B cell (primary cell): ENCODE measurements at regions not wholly inside any gene's neighbourhood (a gene's known extent, or its start where the extent isn't known, plus 50 kb on each side); places are given as distances from the start of the nearest gene placed in this dataset.

Experiments
- ATAC-seq: fragments of 200-7000 bp; cut with Tn5 transposase; one replicate; pipeline ENCODE4 v1.10.0; 2021; ENCODE audit warnings: low read depth, mild to moderate bottlenecking, moderate number of reproducible peaks, moderate library complexity
- CTCF ChIA-PET: fragments of 350-600 bp; sonication (Branson Sonifier 250); formaldehyde crosslinking; loops from one replicate; lab custom pipeline; 2021; ENCODE audit warnings: antibody characterized with exemption, inconsistent platforms; lab: Charles Lee
- POLR2A ChIA-PET: fragments of 350-600 bp; sonication (Branson Sonifier 250); formaldehyde crosslinking; loops from one replicate; lab custom pipeline; 2021; ENCODE audit warnings: antibody characterized with exemption; lab: Charles Lee
- DNase-seq: peaks from one replicate; pipeline ENCODE4 v3.0.0; 2013
- H2AFZ ChIP-seq: 2 replicates; pipeline ENCODE4 v1.6.1; 2012; ENCODE audit warnings: mild to moderate bottlenecking, low read depth, low read length; ENCODE audit not compliant: insufficient read depth, poor library complexity, severe bottlenecking
- H3K27ac ChIP-seq, 2 donors: 1 replicate in 1 of 2; 2 replicates in 1 of 2; pipeline ENCODE4 v1.5.1; 2012 to 2013; ENCODE audit warnings: low read length in 2 of 2, mild to moderate bottlenecking in 2 of 2, moderate library complexity in 1 of 2
- H3K27me3 ChIP-seq, 4 experiments: fragments of 200-600 bp in 1 of 4; sonication (generic) in 1 of 4; replicated peaks in 1 of 4; 1 replicate in 2 of 4; 2 replicates in 2 of 4; pipeline versions ENCODE4 v1.6.1 to v1.7.0; 2013 to 2016; ENCODE audit warnings: low read length in 3 of 4, mild to moderate bottlenecking in 2 of 4, mixed read lengths in 1 of 4, moderate library complexity in 1 of 4; ENCODE audit not compliant: insufficient read depth in 4 of 4, control insufficient read depth in 3 of 4; ENCODE audit errors: control extremely low read depth in 1 of 4
- H3K36me3 ChIP-seq, 2 experiments: replicated peaks in 1 of 2; 1 replicate in 1 of 2; 2 replicates in 1 of 2; pipeline versions ENCODE4 v1.6.1 to v1.7.1; 2013; ENCODE audit warnings: low read length in 1 of 2; ENCODE audit not compliant: insufficient read depth in 2 of 2, control insufficient read depth in 1 of 2; ENCODE audit errors: control extremely low read depth in 1 of 2, extremely low read depth in 1 of 2
- H3K4me1 ChIP-seq, 2 donors: fragments of 200-600 bp in 1 of 2; sonication (generic) in 1 of 2; 1 replicate in 1 of 2; 2 replicates in 1 of 2; pipeline versions ENCODE4 v1.5.1 to v1.6.1; 2013 to 2017; ENCODE audit warnings: low read length in 2 of 2; ENCODE audit not compliant: control insufficient read depth in 2 of 2, insufficient read depth in 2 of 2
- H3K4me2 ChIP-seq: replicated peaks from 2 replicates; pipeline ENCODE3; 2012; ENCODE audit warnings: mild to moderate bottlenecking, low read depth, low read length; ENCODE audit not compliant: poor library complexity, severe bottlenecking
- H3K4me3 ChIP-seq, 5 experiments: fragments of 200-600 bp in 1 of 5; sonication (generic) in 1 of 5; 1 replicate in 3 of 5; 2 replicates in 2 of 5; pipeline versions ENCODE4 v1.5.1 to v1.7.0; 2011 to 2016; ENCODE audit warnings: low read length in 4 of 5, mild to moderate bottlenecking in 4 of 5, low read depth in 2 of 5, control low read depth in 1 of 5, moderate library complexity in 1 of 5; ENCODE audit not compliant: insufficient read depth in 1 of 5; ENCODE audit errors: control extremely low read depth in 1 of 5, extremely low read depth in 1 of 5
- H3K79me2 ChIP-seq: fragments of 200-600 bp; sonication (generic); one replicate; pipeline ENCODE4 v1.6.0; 2016; ENCODE audit warnings: low read length; ENCODE audit not compliant: control insufficient read depth, insufficient read depth
- H3K9ac ChIP-seq: fragments of 200-600 bp; sonication (generic); 2 replicates; pipeline ENCODE4 v1.6.1; 2017; ENCODE audit warnings: mild to moderate bottlenecking, low read length, moderate library complexity
- H3K9me3 ChIP-seq, 3 donors: one replicate each; pipeline versions ENCODE4 v1.6.1 to v1.7.1; 2013; ENCODE audit warnings: low read length in 2 of 3; ENCODE audit not compliant: control insufficient read depth in 2 of 3, insufficient read depth in 1 of 3; ENCODE audit errors: control extremely low read depth in 1 of 3
- H4K20me1 ChIP-seq: 2 replicates; pipeline ENCODE4 v1.6.0; 2012; ENCODE audit warnings: mild to moderate bottlenecking, low read length; ENCODE audit not compliant: insufficient read depth, control insufficient read depth, poor library complexity, severe bottlenecking
- H3K27ac Mint-ChIP-seq: one replicate; pipeline ENCODE4 v1.8.0; 2021; ENCODE audit warnings: mixed read lengths
- H3K27me3 Mint-ChIP-seq: one replicate; pipeline ENCODE4 v1.8.0; 2021; ENCODE audit warnings: mixed read lengths
- H3K4me1 Mint-ChIP-seq: one replicate; pipeline ENCODE4 v1.8.0; 2021; ENCODE audit warnings: mixed read lengths
- H3K4me3 Mint-ChIP-seq: one replicate; pipeline ENCODE4 v1.8.0; 2021; ENCODE audit warnings: mixed read lengths
- H3K9me3 Mint-ChIP-seq: one replicate; pipeline ENCODE4 v1.8.0; 2022; ENCODE audit warnings: mixed read lengths; ENCODE audit not compliant: insufficient read depth
- CTCF ChIP-seq: fragments of 200-600 bp; IDR thresholded peaks from one replicate; pipeline ENCODE4 v1.8.0; 2022; ENCODE audit warnings: antibody characterized with exemption, mild to moderate bottlenecking
- EZH2 ChIP-seq: IDR thresholded peaks from 2 replicates; pipeline ENCODE4 v1.6.1; 2012; ENCODE audit warnings: borderline replicate concordance, low read depth, mild to moderate bottlenecking, moderate library complexity, low read length; ENCODE audit not compliant: insufficient read depth, poor library complexity, severe bottlenecking
- WGBS: methylation state at CpG from one replicate; pipeline ENCODE4 v1.1.5; 2013; ENCODE audit warnings: missing lambda C conversion rate; ENCODE audit not compliant: insufficient coverage; 5-methylcytosine and 5-hydroxymethylcytosine counted together
- intact Hi-C: fragments of 100-400 bp; cut with micrococcal nuclease; formaldehyde crosslinking; loops from one replicate; pipeline ENCODE4 v1.10.0; 2022

GRCh38 chr10:132477398-132478340 is 59.9 kb upstream of the INPP5A start:
- 72% methylated on average over 23 of the region's 23 CpGs for WGBS

More at GRCh38 chr10:132477398-132478340, 59.9 kb upstream of the INPP5A start:
- Mint-ChIP-seq H3K27me3 (peaks cover 29% of the 10 kb centered on the region), H3K4me1 (no peaks in the 10 kb centered on the region), H3K9me3 (no peaks in the 10 kb centered on the region), H3K27ac (no peak overlapping the region), H3K4me3 (no peak overlapping the region)
- intact Hi-C loops: no loop called here
- H3K4me2 ChIP-seq: no peak overlapping the region
- H3K4me1 ChIP-seq: no peaks in the 10 kb centered on the region
- H4K20me1 ChIP-seq: no peaks in the 10 kb centered on the region
- no peaks in the 10 kb centered on the region for H3K36me3 ChIP-seq
- TF ChIP-seq EZH2: no peak
- TF ChIP-seq CTCF: no peak
- H3K27ac ChIP-seq: no peak overlapping the region
- H3K79me2 ChIP-seq: no peaks in the 10 kb centered on the region
- no peak overlapping the region for H2AFZ ChIP-seq
- peaks cover 0 to under 1% (median 0%) of the 10 kb centered on the region in 3 donors for H3K9me3 ChIP-seq
- CTCF ChIA-PET: interaction anchor here (1.2 kb wide), 1 partner anchor 18 kb away, joined by 3 read pairs; no protein-coding TSS in a partner anchor
- H3K27me3 ChIP-seq: peaks cover 0 to 23% (median 0%) of the 10 kb centered on the region in 4 experiments
- no peak overlapping the region for H3K4me3 ChIP-seq
- no peak for ATAC-seq
- POLR2A ChIA-PET: interaction anchor here (0.6 kb wide), 1 partner anchor 49 kb away, joined by 3 read pairs; no protein-coding TSS in a partner anchor
- no peak for DNase-seq
- H3K9ac ChIP-seq: no peak overlapping the region
